DOHH2 (cell line): ENCODE measurements at regions not wholly inside any gene's neighbourhood (a gene's known extent, or its start where the extent isn't known, plus 50 kb on each side); places are given as distances from the start of the nearest gene placed in this dataset.

Experiments
- H3F3A ChIP-seq: fragments of 200-600 bp; sonication (generic), shearing (Covaris generic); 2 replicates; pipeline ENCODE4 v1.6.0; 2016; ENCODE audit warnings: antibody characterized with exemption, mild to moderate bottlenecking; ENCODE audit not compliant: control insufficient read depth, insufficient read depth
- H3K27ac ChIP-seq: fragments of 200-600 bp; sonication (generic); 2 replicates; pipeline ENCODE4 v1.5.1; 2014; ENCODE audit warnings: low read depth, mild to moderate bottlenecking, low read length, moderate library complexity
- H3K27me3 ChIP-seq: fragments of 200-600 bp; sonication (generic); 2 replicates; pipeline ENCODE4 v1.6.1; 2014; ENCODE audit warnings: mild to moderate bottlenecking, low read length, mixed read lengths; ENCODE audit not compliant: control insufficient read depth
- H3K36me3 ChIP-seq: fragments of 200-600 bp; sonication (generic); 2 replicates; pipeline ENCODE4 v1.6.1; 2014; ENCODE audit warnings: mild to moderate bottlenecking, low read length, moderate library complexity, mixed read lengths; ENCODE audit not compliant: control insufficient read depth
- H3K4me1 ChIP-seq: fragments of 200-600 bp; sonication (generic); 2 replicates; pipeline ENCODE4 v1.6.1; 2014; ENCODE audit warnings: mild to moderate bottlenecking, low read length, mixed read lengths; ENCODE audit not compliant: control insufficient read depth
- H3K4me2 ChIP-seq: fragments of 200-600 bp; sonication (generic); 2 replicates; pipeline ENCODE4 v1.6.0; 2014; ENCODE audit warnings: mild to moderate bottlenecking, low read length, moderate library complexity
- H3K4me3 ChIP-seq: fragments of 200-600 bp; sonication (generic); 2 replicates; pipeline ENCODE4 v1.5.1; 2014; ENCODE audit warnings: mild to moderate bottlenecking, low read length, mixed read lengths
- H3K79me2 ChIP-seq: fragments of 200-600 bp; sonication (generic); 2 replicates; pipeline ENCODE4 v1.6.1; 2014; ENCODE audit warnings: mild to moderate bottlenecking, low read length, mixed read lengths; ENCODE audit not compliant: control insufficient read depth
- H3K9me2 ChIP-seq: fragments of 200-600 bp; sonication (generic); replicated peaks from 2 replicates; pipeline ENCODE4 v1.6.1; 2014; ENCODE audit warnings: mild to moderate bottlenecking, low read length, mixed read lengths; ENCODE audit not compliant: control insufficient read depth
- H3K9me3 ChIP-seq: fragments of 200-600 bp; sonication (generic); 2 replicates; pipeline ENCODE4 v1.6.1; 2014; ENCODE audit warnings: antibody characterized with exemption, low read length, mixed read lengths; ENCODE audit not compliant: control insufficient read depth, insufficient read depth
- H4K20me1 ChIP-seq: fragments of 200-600 bp; sonication (generic); 2 replicates; pipeline ENCODE4 v1.6.0; 2014; ENCODE audit warnings: low read depth, mild to moderate bottlenecking, antibody characterized with exemption, low read length, moderate library complexity; ENCODE audit not compliant: control insufficient read depth, insufficient read depth
- CTCF ChIP-seq: fragments of 200-600 bp; sonication (generic); IDR thresholded peaks from one replicate; pipeline ENCODE4 v1.5.1; 2014; ENCODE audit warnings: antibody characterized with exemption, mild to moderate bottlenecking, low read depth, low read length; ENCODE audit not compliant: poor library complexity, severe bottlenecking
- EZH2phosphoT487 ChIP-seq: fragments of 200-600 bp; sonication (generic); IDR thresholded peaks from 2 replicates; pipeline ENCODE4 v1.6.1; 2017; ENCODE audit warnings: borderline replicate concordance, mild to moderate bottlenecking, antibody characterized with exemption, low read length, moderate library complexity, mixed read lengths

GRCh38 chr7:41375582-41375981 lies 327.3 kb downstream of the INHBA start:
- Histone ChIP-seq H3K9me3 (no peaks in the 10 kb centered on the region), H3K36me3 (no peaks in the 10 kb centered on the region), H3K4me1 (no peaks in the 10 kb centered on the region), H3K4me3 (no peak overlapping the region), H3K79me2 (no peaks in the 10 kb centered on the region), H3K27ac (no peak overlapping the region), H3K9me2 (no peaks in the 10 kb centered on the region), H3F3A (no peaks in the 10 kb centered on the region), H4K20me1 (no peaks in the 10 kb centered on the region), H3K27me3 (no peaks in the 10 kb centered on the region), H3K4me2 (no peak overlapping the region)
- TF ChIP-seq CTCF = no peak
- no peak for TF ChIP-seq EZH2phosphoT487

GRCh38 chr7:41374150-41374848 lies 328.6 kb downstream of the INHBA start:
- Histone ChIP-seq H3K4me2 (no peak overlapping the region), H3F3A (no peaks in the 10 kb centered on the region), H3K27me3 (no peaks in the 10 kb centered on the region), H4K20me1 (no peaks in the 10 kb centered on the region), H3K27ac (no peak overlapping the region), H3K4me3 (no peak overlapping the region), H3K4me1 (no peaks in the 10 kb centered on the region), H3K79me2 (no peaks in the 10 kb centered on the region), H3K9me3 (no peaks in the 10 kb centered on the region), H3K36me3 (no peaks in the 10 kb centered on the region), H3K9me2 (no peaks in the 10 kb centered on the region)
- TF ChIP-seq EZH2phosphoT487 (no peak), CTCF (no peak)

GRCh38 chr7:41367967-41368882 lies 334.7 kb downstream of the INHBA start:
- Histone ChIP-seq H3K4me2 (no peak overlapping the region), H3K4me3 (no peak overlapping the region), H3K36me3 (no peaks in the 10 kb centered on the region), H3K4me1 (no peaks in the 10 kb centered on the region), H3K9me3 (no peaks in the 10 kb centered on the region), H3K9me2 (no peaks in the 10 kb centered on the region), H3K27ac (no peak overlapping the region), H3F3A (no peaks in the 10 kb centered on the region), H3K27me3 (no peaks in the 10 kb centered on the region), H4K20me1 (no peaks in the 10 kb centered on the region), H3K79me2 (no peaks in the 10 kb centered on the region)
- TF ChIP-seq EZH2phosphoT487 (no peak), CTCF (no peak)
